ENCODE measurements at regions not wholly inside any gene's neighbourhood (a gene's known extent, or its start where the extent isn't known, plus 50 kb on each side); places are given as distances from the start of the nearest gene placed in this dataset.

DNA sequence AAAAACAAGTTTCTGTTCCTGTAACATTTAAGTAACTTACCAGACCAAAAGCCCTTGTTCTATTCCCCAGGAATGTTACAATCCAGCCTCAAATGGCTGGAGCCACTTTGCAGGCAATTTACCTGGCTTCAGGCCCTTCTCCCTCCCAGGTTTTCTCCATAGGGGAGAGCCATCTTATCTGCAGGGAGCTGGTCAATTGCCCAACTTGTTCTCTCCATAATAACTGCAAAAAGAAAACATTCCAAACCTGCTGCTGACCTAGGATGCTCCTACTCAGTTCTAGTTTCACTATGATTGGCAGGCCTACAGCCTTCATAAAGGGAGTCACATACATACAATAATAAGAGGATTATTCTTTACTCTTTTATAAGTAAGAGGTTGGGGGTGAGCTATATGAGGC lies 670.7 kb downstream of the PCDH7 start:
- no peak for TF ChIP-seq SIN3A (IDR thresholded peaks at IDR 0.05; ENCODE audit: borderline replicate concordance, insufficient read depth, low read depth, low read length)
- TF ChIP-seq, protein P1, sequence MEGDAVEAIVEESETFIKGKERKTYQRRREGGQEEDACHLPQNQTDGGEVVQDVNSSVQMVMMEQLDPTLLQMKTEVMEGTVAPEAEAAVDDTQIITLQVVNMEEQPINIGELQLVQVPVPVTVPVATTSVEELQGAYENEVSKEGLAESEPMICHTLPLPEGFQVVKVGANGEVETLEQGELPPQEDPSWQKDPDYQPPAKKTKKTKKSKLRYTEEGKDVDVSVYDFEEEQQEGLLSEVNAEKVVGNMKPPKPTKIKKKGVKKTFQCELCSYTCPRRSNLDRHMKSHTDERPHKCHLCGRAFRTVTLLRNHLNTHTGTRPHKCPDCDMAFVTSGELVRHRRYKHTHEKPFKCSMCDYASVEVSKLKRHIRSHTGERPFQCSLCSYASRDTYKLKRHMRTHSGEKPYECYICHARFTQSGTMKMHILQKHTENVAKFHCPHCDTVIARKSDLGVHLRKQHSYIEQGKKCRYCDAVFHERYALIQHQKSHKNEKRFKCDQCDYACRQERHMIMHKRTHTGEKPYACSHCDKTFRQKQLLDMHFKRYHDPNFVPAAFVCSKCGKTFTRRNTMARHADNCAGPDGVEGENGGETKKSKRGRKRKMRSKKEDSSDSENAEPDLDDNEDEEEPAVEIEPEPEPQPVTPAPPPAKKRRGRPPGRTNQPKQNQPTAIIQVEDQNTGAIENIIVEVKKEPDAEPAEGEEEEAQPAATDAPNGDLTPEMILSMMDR (IDR thresholded peaks at IDR 0.05), result no peak
- TF ChIP-seq, protein P2, sequence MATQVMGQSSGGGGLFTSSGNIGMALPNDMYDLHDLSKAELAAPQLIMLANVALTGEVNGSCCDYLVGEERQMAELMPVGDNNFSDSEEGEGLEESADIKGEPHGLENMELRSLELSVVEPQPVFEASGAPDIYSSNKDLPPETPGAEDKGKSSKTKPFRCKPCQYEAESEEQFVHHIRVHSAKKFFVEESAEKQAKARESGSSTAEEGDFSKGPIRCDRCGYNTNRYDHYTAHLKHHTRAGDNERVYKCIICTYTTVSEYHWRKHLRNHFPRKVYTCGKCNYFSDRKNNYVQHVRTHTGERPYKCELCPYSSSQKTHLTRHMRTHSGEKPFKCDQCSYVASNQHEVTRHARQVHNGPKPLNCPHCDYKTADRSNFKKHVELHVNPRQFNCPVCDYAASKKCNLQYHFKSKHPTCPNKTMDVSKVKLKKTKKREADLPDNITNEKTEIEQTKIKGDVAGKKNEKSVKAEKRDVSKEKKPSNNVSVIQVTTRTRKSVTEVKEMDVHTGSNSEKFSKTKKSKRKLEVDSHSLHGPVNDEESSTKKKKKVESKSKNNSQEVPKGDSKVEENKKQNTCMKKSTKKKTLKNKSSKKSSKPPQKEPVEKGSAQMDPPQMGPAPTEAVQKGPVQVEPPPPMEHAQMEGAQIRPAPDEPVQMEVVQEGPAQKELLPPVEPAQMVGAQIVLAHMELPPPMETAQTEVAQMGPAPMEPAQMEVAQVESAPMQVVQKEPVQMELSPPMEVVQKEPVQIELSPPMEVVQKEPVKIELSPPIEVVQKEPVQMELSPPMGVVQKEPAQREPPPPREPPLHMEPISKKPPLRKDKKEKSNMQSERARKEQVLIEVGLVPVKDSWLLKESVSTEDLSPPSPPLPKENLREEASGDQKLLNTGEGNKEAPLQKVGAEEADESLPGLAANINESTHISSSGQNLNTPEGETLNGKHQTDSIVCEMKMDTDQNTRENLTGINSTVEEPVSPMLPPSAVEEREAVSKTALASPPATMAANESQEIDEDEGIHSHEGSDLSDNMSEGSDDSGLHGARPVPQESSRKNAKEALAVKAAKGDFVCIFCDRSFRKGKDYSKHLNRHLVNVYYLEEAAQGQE (IDR thresholded peaks at IDR 0.05; ENCODE audit: insufficient read depth in 1 of 2, low read depth in 2 of 2, low read length in 1 of 2), result no peak
- no peak for TF ChIP-seq POLR2AphosphoS5 (IDR thresholded peaks at IDR 0.05; ENCODE audit: low read depth, low read length)
- intact Hi-C loops (cut with micrococcal nuclease; ENCODE audit: unreplicated experiment) (no loop called here), in situ Hi-C loops (cut with HindIII; ENCODE audit: low pct_unique_long_range_greater_than_20kb, low sequenced_read_pairs) (no loop called here)
- H3K9me3 ChIP-seq (ENCODE audit: control insufficient read depth, insufficient read depth, low read depth, low read length), result no peaks in the 10 kb centered on the region
- no peaks in the 10 kb centered on the region for H3K27me3 ChIP-seq (ENCODE audit: control insufficient read depth, insufficient read depth, low read length)
- CTCF ChIA-PET, result no interaction called here
- no peak overlapping the region for H3K27ac ChIP-seq (ENCODE audit: low read length)
- H3K4me1 ChIP-seq (ENCODE audit: control insufficient read depth, insufficient read depth, low read length), result no peaks in the 10 kb centered on the region
- no peaks in the 10 kb centered on the region for H3K36me3 ChIP-seq (ENCODE audit: control insufficient read depth, insufficient read depth, low read length)
- no peak for ATAC-seq
- POLR2A ChIA-PET, result interaction anchor here (0.7 kb wide), 1 partner anchor 10 kb away, joined by 4 read pairs; no protein-coding TSS in a partner anchor
- DNase-seq (ENCODE audit: low read depth, low spot score), result no peak
- no peak overlapping the region for H3K4me3 ChIP-seq (ENCODE audit: low read depth in 2 of 2, low read length in 2 of 2)
- no TSS peak for BruUV-seq (replicated peaks)

DNA sequence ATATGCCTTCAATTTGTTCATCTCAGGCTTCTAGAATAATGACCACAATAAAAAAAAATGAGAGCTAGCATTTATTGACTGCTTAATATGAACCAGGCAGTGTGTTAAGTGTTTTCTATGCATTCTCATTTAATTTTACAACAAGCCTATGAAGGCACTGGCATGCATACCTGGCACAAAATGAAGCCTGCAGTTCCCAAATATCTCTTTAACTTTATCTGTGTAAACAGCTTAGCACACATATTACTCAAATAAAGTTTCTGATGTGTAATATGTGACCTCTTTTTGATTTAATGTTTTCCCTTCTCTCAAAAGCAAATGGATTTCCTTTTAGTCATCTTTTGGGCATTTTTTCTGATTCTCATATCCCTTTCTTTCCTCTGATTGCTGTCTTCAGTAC lies 671.8 kb downstream of the PCDH7 start:
- in situ Hi-C loops (cut with HindIII; ENCODE audit: low pct_unique_long_range_greater_than_20kb, low sequenced_read_pairs) (no loop called here), intact Hi-C loops (cut with micrococcal nuclease; ENCODE audit: unreplicated experiment) (no loop called here)
- Histone ChIP-seq H3K36me3 (ENCODE audit: control insufficient read depth, insufficient read depth, low read length) (no peaks in the 10 kb centered on the region), H3K4me1 (ENCODE audit: control insufficient read depth, insufficient read depth, low read length) (no peaks in the 10 kb centered on the region), H3K27me3 (ENCODE audit: control insufficient read depth, insufficient read depth, low read length) (no peaks in the 10 kb centered on the region), H3K9me3 (ENCODE audit: control insufficient read depth, insufficient read depth, low read depth, low read length) (no peaks in the 10 kb centered on the region), H3K27ac (ENCODE audit: low read length) (no peak overlapping the region), H3K4me3 (ENCODE audit: low read depth in 2 of 2, low read length in 2 of 2) (no peak overlapping the region)
- TF ChIP-seq POLR2AphosphoS5 (IDR thresholded peaks at IDR 0.05; ENCODE audit: low read depth, low read length) (no peak), SIN3A (IDR thresholded peaks at IDR 0.05; ENCODE audit: borderline replicate concordance, insufficient read depth, low read depth, low read length) (no peak)
- TF ChIP-seq, protein P2 (IDR thresholded peaks at IDR 0.05; ENCODE audit: insufficient read depth in 1 of 2, low read depth in 2 of 2, low read length in 1 of 2), result no peak
- ChIA-PET POLR2A (no interaction called here), CTCF (no interaction called here)
- ATAC-seq, result no peak
- BruUV-seq (replicated peaks), result no TSS peak
- no peak for DNase-seq (ENCODE audit: low read depth, low spot score)

All from Panc1 (cell line).